ENCODE measurements at regions not wholly inside any gene's neighbourhood (a gene's known extent, or its start where the extent isn't known, plus 50 kb on each side); places are given as distances from the start of the nearest gene placed in this dataset.

DNA sequence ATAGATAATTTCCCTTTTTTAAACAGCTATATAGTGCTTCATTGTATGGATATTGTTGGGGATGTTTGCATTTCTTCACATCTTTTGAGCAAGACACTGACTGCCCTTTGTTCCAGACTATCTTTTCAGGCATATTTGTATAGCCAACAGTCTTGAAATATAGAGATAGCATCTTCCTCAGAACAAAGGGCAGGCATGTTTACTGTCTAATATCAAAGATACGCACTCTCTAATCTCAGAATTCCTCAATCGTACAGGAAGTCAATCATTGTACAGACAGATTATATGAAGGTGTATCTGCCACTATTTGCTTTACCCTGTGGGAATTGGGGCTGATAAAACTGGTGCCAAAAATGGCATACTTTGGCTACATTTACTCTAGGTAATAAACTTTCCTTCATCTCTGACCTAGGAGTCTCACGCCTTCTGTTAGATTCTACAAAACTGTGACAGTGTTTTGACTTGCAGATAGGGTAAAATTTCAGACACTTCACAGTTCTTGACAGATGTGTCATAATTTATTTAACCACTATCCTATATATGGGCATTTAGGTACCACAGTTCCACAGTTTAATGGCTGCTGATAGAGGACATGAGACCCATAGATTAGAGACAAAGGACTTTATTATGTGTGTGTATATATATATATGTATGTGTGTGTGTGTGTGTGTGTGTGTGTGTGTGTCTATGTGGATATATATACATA is 321.0 kb downstream of the IGSF11 start:
- intact Hi-C loops (cut with micrococcal nuclease) = no loop called here
- no peaks in the 10 kb centered on the region for H3K36me3 Mint-ChIP-seq (ENCODE audit: low read depth)
- no peak overlapping the region for H3K4me3 Mint-ChIP-seq

DNA sequence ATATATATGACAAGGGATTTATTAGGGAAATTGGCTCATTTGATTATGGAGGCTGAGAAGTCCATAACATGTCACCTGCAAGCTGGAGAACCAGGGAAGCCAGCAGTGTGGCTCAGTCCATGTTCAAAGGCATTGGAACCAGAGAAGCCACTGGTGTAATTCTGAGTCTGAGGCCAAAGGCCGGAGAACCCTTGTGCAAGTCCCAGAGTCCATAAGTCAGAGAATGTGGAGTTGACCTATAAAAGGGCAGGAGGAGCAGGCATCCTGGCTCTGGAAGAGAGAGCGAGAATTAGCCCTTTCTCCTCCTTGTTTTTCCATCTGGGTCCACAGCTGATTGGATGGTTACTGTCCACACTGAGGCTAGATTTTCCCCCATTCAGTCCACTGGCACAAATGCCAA is 319.8 kb downstream of the IGSF11 start:
- no peaks in the 10 kb centered on the region for H3K27me3 Mint-ChIP-seq (ENCODE audit: insufficient read depth)
- intact Hi-C loops (cut with micrococcal nuclease) = no loop called here
- H3K9me3 Mint-ChIP-seq = peaks cover 8% of the 10 kb centered on the region
- no peak overlapping the region for H3K4me3 Mint-ChIP-seq
- no peaks in the 10 kb centered on the region for H3K4me1 Mint-ChIP-seq (ENCODE audit: low read depth)
- no peak for DNase-seq (ENCODE audit: low spot score)
- H3K36me3 Mint-ChIP-seq (ENCODE audit: low read depth) = no peaks in the 10 kb centered on the region
- H3K27ac Mint-ChIP-seq = no peak overlapping the region

More for the DNA sequence above, 321.0 kb downstream of the IGSF11 start:
- no peak for DNase-seq (ENCODE audit: low spot score)
- H3K4me1 Mint-ChIP-seq (ENCODE audit: low read depth) = no peaks in the 10 kb centered on the region
- H3K9me3 Mint-ChIP-seq = no peaks in the 10 kb centered on the region
- H3K27me3 Mint-ChIP-seq (ENCODE audit: insufficient read depth) = no peaks in the 10 kb centered on the region
- H3K27ac Mint-ChIP-seq = no peak overlapping the region

DNA sequence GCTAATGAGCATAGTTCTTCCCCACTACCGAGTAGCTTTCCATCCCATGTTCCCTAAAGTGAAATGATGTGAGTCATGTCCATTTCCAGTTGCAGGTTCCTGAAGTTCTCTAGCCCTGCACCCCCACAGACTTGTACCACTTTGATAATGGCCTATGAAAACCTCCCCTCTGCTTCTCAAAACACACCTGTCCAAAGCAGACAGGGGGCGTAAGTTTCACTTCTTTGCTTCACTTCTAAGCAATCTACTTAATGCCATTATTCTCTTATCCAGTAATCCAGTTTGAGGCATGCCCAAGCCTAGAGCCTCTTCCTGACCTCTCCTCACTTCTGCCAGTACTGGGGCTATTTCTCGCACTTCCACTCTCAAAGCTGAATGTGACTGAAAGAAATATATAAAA is 305.1 kb downstream of the IGSF11 start:
- Mint-ChIP-seq H3K9me3 (no peaks in the 10 kb centered on the region), H3K27ac (no peak overlapping the region), H3K4me1 (ENCODE audit: low read depth) (no peaks in the 10 kb centered on the region), H3K4me3 (no peak overlapping the region), H3K36me3 (ENCODE audit: low read depth) (no peaks in the 10 kb centered on the region), H3K27me3 (ENCODE audit: insufficient read depth) (no peaks in the 10 kb centered on the region)
- intact Hi-C loops (cut with micrococcal nuclease) = no loop called here
- DNase-seq (ENCODE audit: low spot score) = no peak

DNA sequence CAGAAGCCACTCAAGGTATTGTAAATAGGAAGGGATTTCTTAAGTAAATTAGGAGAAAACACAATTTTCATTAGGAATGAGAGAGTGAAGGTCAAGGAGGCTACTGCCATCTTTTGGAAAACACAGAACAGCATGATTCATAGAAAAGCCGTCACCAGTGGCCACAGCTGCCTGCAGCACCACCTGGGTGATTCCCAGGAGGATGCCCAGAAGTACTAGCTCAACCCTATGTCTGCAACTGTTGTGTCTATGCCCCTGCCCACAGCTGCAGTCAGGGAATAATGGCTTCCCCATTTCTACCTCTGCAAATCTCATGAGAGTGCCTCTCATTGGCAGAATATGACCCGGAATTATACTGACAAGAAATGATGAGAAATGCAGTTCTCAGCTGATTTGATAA is 300.0 kb downstream of the IGSF11 start:
- DNase-seq (ENCODE audit: low spot score) = no peak
- peaks cover 3% of the 10 kb centered on the region for H3K9me3 Mint-ChIP-seq
- no peaks in the 10 kb centered on the region for H3K4me1 Mint-ChIP-seq (ENCODE audit: low read depth)
- intact Hi-C loops (cut with micrococcal nuclease) = no loop called here
- no peak overlapping the region for H3K27ac Mint-ChIP-seq
- H3K36me3 Mint-ChIP-seq (ENCODE audit: low read depth) = no peaks in the 10 kb centered on the region
- H3K27me3 Mint-ChIP-seq (ENCODE audit: insufficient read depth) = no peaks in the 10 kb centered on the region
- H3K4me3 Mint-ChIP-seq = no peak overlapping the region

DNA sequence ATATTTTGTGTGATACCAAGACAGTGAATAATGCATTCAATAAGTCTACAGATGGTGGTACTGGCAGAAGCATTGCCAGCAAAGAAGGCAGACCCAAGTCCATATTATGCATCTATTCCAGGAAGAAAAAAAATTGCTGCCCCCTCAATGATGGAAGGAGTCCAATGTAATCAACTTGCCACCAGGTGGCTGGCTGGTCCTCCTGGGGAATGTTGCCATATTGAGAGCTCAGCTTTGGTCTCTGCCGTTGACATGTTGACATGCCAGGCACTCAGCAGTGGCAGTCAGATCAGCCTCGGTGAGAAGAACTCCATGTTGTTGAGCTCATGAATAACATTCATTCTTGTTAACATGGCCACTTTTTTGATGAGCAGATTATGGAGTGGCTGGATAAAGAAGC is 298.5 kb downstream of the IGSF11 start:
- DNase-seq (ENCODE audit: low spot score) = no peak
- Mint-ChIP-seq H3K4me3 (no peak overlapping the region), H3K4me1 (ENCODE audit: low read depth) (no peaks in the 10 kb centered on the region), H3K9me3 (peaks cover 3% of the 10 kb centered on the region), H3K36me3 (ENCODE audit: low read depth) (no peaks in the 10 kb centered on the region), H3K27me3 (ENCODE audit: insufficient read depth) (no peaks in the 10 kb centered on the region), H3K27ac (no peak overlapping the region)
- intact Hi-C loops (cut with micrococcal nuclease) = no loop called here

DNA sequence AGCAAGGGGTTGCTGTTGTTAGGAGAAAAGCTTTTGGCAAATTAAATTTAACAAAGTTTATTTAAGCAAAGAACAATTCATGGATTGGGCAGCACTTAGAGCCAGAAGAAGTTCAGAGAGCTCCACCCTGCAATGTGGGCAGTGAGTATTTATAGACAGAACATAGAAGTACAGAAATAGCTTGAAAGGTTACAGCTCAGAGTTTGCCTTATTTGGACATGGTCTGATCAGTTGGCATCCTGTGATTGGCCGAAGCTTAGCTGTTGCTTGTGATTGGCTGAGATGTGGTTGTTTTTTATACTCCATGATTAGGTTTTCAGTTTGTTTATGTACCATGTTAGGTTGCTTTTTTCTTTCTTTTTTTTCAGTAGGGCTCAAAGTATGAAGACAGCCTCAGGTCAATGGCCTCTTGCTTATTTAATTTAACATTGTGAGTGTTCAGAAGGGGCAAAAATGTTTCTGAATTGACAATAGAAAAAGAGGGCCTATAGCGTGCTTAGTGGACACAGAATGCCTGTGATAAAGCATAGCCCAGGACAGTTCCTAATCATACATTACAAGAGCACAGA is 293.8 kb downstream of the IGSF11 start:
- intact Hi-C loops (cut with micrococcal nuclease) = no loop called here
- Mint-ChIP-seq H3K4me1 (ENCODE audit: low read depth) (no peaks in the 10 kb centered on the region), H3K36me3 (ENCODE audit: low read depth) (no peaks in the 10 kb centered on the region), H3K9me3 (peaks cover 7% of the 10 kb centered on the region), H3K4me3 (no peak overlapping the region), H3K27ac (no peak overlapping the region), H3K27me3 (ENCODE audit: insufficient read depth) (no peaks in the 10 kb centered on the region)
- DNase-seq (ENCODE audit: low spot score) = no peak

DNA sequence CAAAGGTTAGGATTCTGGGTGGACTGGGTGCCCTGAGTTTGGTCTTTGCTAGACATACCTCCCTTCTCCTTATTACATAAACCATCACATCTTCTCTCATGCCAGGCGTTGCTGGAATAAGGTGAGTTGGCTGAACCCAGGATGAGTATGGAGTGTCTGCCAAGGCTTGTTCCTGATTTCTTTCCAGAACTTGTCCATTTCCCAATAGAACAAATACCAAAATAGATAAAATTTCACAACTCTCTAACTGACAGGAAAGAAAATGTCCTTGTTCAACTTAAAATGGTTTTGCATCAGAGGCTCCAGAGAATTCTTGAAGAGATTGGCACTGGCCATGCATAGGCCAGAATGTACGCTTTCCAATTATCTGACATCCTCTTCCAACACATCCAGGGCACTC is 291.9 kb downstream of the IGSF11 start:
- H3K4me3 Mint-ChIP-seq = no peak overlapping the region
- intact Hi-C loops (cut with micrococcal nuclease) = no loop called here
- no peaks in the 10 kb centered on the region for H3K27me3 Mint-ChIP-seq (ENCODE audit: insufficient read depth)
- H3K27ac Mint-ChIP-seq = no peak overlapping the region
- no peak for DNase-seq (ENCODE audit: low spot score)
- no peaks in the 10 kb centered on the region for H3K36me3 Mint-ChIP-seq (ENCODE audit: low read depth)
- no peaks in the 10 kb centered on the region for H3K4me1 Mint-ChIP-seq (ENCODE audit: low read depth)
- peaks cover 8% of the 10 kb centered on the region for H3K9me3 Mint-ChIP-seq

DNA sequence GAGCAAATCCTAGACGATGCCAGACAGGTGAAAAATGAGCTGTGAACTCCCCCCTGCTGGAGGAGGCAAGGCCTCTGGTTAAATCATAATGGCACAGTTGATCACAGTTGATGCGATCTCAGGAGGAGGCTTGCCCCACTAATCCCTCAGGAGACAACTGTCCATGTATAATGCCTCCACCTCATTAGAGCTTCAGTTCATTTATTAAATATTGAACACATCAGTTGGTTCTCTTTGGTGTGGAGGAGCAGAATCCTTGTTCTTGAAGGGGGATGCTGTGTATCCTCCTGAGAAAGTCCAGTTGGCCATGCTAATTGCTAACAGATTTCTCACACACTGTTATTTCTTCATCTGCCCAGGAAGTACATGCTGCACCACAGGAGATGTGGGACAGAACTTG is 290.5 kb downstream of the IGSF11 start:
- no peaks in the 10 kb centered on the region for H3K27me3 Mint-ChIP-seq (ENCODE audit: insufficient read depth)
- H3K9me3 Mint-ChIP-seq = peaks cover 8% of the 10 kb centered on the region
- H3K4me1 Mint-ChIP-seq (ENCODE audit: low read depth) = no peaks in the 10 kb centered on the region
- intact Hi-C loops (cut with micrococcal nuclease) = no loop called here
- no peak overlapping the region for H3K4me3 Mint-ChIP-seq
- H3K36me3 Mint-ChIP-seq (ENCODE audit: low read depth) = no peaks in the 10 kb centered on the region
- no peak overlapping the region for H3K27ac Mint-ChIP-seq
- no peak for DNase-seq (ENCODE audit: low spot score)

DNA sequence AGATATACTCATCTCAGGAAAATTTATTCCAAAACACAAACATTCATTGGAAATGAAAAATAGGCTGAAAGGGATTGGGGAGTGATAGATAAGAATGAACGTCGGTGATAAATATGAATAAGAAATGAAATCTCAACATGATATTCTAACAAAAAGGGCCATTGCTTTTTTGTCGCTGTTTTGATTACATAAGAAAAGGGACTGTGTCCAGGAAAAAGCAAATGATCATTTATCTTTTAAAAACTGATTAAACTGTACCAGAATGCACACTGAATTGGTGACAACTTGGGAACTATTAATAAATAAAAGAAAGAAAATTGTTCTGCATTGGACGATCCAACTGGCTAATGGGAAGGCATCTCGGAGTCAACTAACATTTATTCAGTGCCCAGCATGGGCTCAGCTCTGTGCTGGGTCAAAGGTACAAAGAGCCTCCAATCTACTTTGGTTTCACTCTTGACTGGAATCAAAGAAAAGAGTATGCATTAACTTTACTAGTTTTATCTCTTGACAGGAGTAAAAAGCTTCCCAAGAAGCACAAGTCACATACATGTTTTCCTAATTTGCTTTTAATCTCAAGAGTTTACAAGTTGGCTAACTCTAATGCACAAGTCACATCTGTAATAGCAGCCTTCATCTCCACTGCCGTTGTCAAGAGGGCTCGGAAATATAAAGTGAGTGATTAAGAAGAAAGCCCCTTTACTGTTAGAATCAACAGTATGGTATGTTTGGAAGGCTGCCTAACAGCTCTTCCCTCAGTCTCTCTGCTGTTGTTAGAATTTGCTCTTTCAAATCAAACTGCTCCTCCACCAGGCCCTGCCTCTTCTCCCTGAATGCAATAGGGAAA is 280.0 kb downstream of the IGSF11 start:
- Mint-ChIP-seq H3K27me3 (ENCODE audit: insufficient read depth) (peaks cover 4% of the 10 kb centered on the region), H3K36me3 (ENCODE audit: low read depth) (no peaks in the 10 kb centered on the region), H3K9me3 (no peaks in the 10 kb centered on the region), H3K27ac (no peak overlapping the region), H3K4me1 (ENCODE audit: low read depth) (no peaks in the 10 kb centered on the region), H3K4me3 (no peak overlapping the region)
- no peak for DNase-seq (ENCODE audit: low spot score)
- intact Hi-C loops (cut with micrococcal nuclease) = no loop called here

DNA sequence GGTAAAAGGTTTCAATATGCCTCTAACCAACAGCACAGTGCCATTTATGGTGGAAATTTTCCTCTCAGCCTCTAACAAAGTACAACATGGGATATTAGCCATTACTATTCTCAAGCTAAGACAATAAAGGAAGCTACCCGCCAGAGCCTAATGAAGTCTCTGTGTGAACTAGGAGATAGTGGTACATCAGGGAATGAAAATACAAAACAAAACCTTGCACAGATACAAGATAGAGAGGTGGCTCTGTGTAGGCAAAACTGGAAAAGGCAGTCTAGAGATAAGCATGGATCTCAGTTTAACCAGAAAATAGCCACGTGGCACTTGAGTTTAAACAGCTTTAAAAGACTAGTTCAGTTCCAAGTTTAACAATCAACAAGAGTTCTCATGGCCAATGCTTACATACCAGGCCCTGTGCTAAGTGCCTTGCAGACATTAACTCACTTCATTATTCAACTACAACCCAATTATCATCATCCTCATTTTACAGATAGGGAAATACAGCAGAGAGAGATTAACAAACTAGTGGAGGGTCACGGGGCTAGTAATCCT is 279.3 kb downstream of the IGSF11 start:
- Mint-ChIP-seq H3K9me3 (no peaks in the 10 kb centered on the region), H3K27ac (no peak overlapping the region), H3K4me1 (ENCODE audit: low read depth) (no peaks in the 10 kb centered on the region), H3K36me3 (ENCODE audit: low read depth) (no peaks in the 10 kb centered on the region), H3K27me3 (ENCODE audit: insufficient read depth) (peaks cover 4% of the 10 kb centered on the region), H3K4me3 (no peak overlapping the region)
- DNase-seq (ENCODE audit: low spot score) = no peak
- intact Hi-C loops (cut with micrococcal nuclease) = no loop called here

DNA sequence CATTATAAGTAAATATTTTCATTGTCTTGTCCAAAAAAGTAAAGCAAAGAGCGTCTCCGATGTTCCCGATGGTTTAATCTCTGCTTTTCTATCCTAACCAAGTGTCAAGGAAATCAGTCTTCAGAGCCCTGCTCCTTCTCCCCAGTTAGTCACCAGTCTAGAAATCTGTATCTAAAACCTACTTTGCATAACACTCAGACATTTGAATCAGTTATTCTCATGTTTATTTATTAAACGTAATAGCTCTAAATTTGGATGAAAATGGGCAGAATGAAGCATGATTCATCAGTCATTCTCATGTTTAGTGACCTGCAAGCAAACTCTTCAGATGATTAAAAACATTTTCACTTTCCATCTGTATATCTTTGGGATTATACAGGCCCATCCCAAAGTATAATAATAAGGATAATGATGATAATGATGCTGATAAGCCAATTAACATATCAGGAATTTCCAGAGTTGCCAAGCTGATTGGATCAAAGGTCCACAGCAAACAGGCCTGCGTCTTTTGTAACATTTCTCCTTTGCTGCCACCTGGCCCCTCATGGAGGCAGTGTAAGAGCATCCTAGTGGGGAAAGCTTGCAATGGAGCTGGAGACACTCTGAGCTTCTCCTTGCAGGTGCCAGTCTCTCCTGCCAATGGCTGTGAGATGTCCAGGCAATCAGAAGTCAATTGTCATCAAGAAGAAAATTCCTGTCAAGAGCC is 273.9 kb downstream of the IGSF11 start:
- no peaks in the 10 kb centered on the region for H3K27me3 Mint-ChIP-seq (ENCODE audit: insufficient read depth)
- no peak for DNase-seq (ENCODE audit: low spot score)

DNA sequence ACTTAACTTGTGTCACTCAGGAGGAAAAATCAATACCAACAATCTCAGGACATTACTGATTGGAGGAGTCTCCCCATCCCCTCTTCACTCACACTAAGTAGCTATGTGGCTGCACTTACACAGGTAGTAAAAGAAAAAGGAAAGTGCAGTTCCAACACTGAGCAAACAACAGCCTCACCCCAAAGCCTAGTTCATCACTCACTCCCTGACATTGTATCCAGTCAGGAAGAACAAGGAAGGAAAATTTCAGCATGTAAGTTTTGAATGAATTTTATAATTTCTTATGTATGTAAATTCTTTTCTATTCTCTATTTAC is 273.4 kb downstream of the IGSF11 start:
- Mint-ChIP-seq H3K36me3 (ENCODE audit: low read depth) (no peaks in the 10 kb centered on the region), H3K9me3 (no peaks in the 10 kb centered on the region), H3K27ac (no peak overlapping the region), H3K4me1 (ENCODE audit: low read depth) (no peaks in the 10 kb centered on the region), H3K4me3 (no peak overlapping the region), H3K27me3 (ENCODE audit: insufficient read depth) (no peaks in the 10 kb centered on the region)
- DNase-seq (ENCODE audit: low spot score) = no peak
- intact Hi-C loops (cut with micrococcal nuclease) = no loop called here

More for the DNA sequence above, 273.9 kb downstream of the IGSF11 start:
- Mint-ChIP-seq H3K9me3 (no peaks in the 10 kb centered on the region), H3K4me1 (ENCODE audit: low read depth) (no peaks in the 10 kb centered on the region), H3K4me3 (no peak overlapping the region), H3K27ac (no peak overlapping the region), H3K36me3 (ENCODE audit: low read depth) (no peaks in the 10 kb centered on the region)
- intact Hi-C loops (cut with micrococcal nuclease) = no loop called here
